Suppressor macrophage treated with lipopolysaccharide for 4 hours (primary cell): ENCODE measurements at regions not wholly inside any gene's neighbourhood (a gene's known extent, or its start where the extent isn't known, plus 50 kb on each side); places are given as distances from the start of the nearest gene placed in this dataset.
"Not testable (repeated sequence)": the region's sequence is repeated elsewhere in the genome, so short reads cannot be mapped to it uniquely, and the experiment has no call there.

Experiments
- DNase-seq: peaks from one replicate; pipeline ENCODE4 v3.0.0-alpha.2; 2020

GRCh38 chr9:104276709-104277245, 182.7 kb downstream of the SMC2 start:
- DNase-seq: no peak

- DNase-seq: no peak
These were observed 184.9 kb downstream of the SMC2 start for GRCh38 chr9:104278929-104279496.

- DNase-seq: no peak
These were observed 185.5 kb downstream of the SMC2 start for GRCh38 chr9:104279535-104280177.

GRCh38 chr9:104280178-104280560, 186.1 kb downstream of the SMC2 start:
- no peak for DNase-seq

GRCh38 chr9:104280711-104281110, 186.6 kb downstream of the SMC2 start:
- no peak for DNase-seq

DNA sequence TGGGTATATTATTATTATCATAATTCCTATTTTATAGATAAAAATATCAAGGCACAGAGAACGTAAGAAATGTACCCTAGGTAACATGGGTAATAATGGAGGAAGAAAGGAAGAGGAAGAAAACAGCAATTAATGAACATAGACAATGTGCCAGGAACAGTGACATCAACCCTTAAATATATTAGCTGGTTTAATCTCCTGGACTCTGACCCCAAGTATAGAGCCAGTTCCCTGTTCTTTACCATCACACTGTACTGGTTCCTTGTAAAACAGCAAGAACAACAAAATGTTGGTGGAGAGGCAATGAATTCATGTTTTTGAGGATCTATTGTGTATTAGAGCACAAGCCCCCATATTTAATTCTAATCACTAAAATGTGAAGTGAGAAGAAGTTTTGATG, 192.1 kb downstream of the SMC2 start:
- no peak for DNase-seq

- DNase-seq: no peak
These were observed 192.7 kb downstream of the SMC2 start for GRCh38 chr9:104286799-104287198.

DNA sequence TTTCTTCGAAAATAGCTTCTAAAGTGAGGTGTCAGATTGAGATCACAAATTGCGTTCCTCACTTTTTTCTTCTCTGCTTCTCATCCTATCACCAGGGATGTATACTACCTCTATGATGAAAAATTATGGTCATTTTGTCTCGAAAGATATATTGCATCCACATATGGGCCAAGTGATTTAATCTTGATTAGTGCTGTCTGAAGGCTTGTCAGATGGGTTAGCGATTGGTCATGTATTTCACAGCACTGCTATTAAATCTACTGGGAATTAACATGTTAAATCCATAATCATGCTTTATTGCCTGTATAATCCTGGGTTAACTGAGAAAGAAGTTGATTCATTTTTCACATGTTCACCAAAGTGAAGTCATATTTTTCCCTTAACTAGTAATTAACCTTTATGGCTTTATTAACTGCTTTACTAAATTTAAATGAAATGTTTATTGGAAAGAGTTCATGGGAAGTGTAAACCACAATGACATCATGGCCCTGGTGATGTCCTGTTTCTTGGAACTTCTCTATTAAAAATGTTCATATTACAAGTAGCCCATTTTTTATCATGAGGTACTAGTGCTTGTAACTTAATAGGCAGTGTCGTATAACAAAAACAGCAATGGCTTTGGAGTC, 193.3 kb downstream of the SMC2 start:
- no peak for DNase-seq

GRCh38 chr9:104293877-104294276, 199.8 kb downstream of the SMC2 start:
- no peak for DNase-seq

DNA sequence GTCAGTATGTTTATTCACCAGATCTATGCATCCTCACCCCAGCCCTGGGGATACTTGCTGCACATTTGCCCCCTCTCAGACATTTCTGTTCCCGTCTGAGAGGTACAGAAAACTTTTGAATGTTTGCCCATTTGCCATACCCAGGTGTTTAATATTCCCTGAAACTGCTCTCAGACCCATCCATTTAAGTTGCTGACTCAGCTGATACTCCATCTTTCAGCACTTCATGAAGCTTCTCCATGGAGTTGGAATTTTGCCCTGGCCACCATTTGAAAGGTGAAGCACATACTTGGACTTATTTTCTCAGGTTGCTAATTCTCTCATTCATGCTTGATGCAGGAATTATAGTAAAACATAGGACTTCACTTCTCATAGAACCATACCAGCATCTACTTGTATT, 203.9 kb upstream of the OR13F1 start:
- no peak for DNase-seq

- DNase-seq: no peak
These were observed 202.3 kb upstream of the OR13F1 start for GRCh38 chr9:104301755-104302154.

- no peak for DNase-seq
These were observed 201.3 kb upstream of the OR13F1 start for GRCh38 chr9:104302775-104303174.

- DNase-seq: no peak
These were observed 199.1 kb upstream of the OR13F1 start for GRCh38 chr9:104304925-104305324.

GRCh38 chr9:104313396-104314110, 190.5 kb upstream of the OR13F1 start:
- DNase-seq: no peak

DNA sequence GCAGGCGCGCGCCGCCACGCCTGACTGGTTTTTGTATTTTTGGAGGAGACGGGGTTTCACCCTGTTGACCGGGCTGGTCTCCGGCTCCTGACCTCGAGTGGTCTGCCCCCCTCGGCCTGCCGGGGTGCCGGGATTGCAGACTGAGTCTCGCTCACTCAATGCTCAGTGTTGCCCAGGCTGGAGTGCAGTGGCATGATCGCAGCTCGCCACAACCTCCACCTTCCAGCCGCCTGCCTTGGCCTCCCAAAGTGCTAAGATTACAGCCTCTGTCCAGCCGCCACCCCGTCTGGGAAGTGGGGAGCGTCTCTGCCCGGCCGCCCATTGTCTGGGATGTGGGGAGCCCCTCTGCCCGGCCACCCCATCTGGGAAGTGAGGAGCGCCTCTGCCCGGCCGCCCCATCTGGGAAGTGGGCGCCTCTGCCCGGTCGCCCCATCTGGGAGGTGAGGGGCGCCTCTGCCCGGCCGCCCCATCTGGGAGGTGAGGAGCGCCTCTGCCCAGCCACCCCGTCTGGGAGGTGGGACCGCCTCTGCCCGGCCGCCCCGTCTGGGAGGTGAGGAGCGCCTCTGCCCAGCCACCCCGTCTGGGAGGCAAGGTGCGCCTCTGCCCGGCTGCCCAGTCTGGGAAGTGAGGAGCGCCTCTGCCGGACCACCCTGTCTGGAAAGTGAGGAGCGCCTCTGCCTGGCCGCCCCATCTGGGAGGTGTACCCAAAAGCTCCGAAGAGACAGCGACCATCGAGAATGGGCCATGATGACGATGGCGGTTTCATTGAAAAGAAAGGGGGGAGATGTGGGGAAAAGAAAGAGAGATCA, 187.7 kb upstream of the OR13F1 start:
- DNase-seq: not testable (repeated sequence)

GRCh38 chr9:104319198-104319597, 184.9 kb upstream of the OR13F1 start:
- DNase-seq: no peak

- no peak for DNase-seq
These were observed 184.4 kb upstream of the OR13F1 start for GRCh38 chr9:104319685-104320084.

DNA sequence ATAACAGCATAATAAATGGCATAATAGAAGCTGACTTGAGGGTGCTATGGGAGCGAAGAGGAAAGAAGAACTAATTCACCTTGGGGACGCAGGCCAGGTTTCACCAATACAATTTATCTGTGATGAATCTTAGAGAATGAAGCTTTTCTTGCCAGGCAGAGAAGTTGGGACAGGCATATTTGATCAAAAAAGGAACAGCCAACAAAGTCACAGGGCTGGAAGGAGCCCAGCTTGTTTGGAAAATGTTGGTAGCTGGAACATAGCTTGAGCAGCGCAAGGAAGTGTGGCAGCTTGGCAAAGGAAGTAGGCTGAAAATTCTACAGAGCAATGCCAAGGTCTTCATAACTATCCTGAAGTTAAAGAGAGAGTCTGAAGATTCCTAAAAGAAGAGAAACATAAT, 181.5 kb upstream of the OR13F1 start:
- no peak for DNase-seq

- DNase-seq: not testable (repeated sequence)
These were observed 179.9 kb upstream of the OR13F1 start for GRCh38 chr9:104323967-104324694.

- no peak for DNase-seq
These were observed 177.2 kb upstream of the OR13F1 start for GRCh38 chr9:104326912-104327311.

- DNase-seq: no peak
These were observed 174.8 kb upstream of the OR13F1 start for GRCh38 chr9:104329245-104329644.

DNA sequence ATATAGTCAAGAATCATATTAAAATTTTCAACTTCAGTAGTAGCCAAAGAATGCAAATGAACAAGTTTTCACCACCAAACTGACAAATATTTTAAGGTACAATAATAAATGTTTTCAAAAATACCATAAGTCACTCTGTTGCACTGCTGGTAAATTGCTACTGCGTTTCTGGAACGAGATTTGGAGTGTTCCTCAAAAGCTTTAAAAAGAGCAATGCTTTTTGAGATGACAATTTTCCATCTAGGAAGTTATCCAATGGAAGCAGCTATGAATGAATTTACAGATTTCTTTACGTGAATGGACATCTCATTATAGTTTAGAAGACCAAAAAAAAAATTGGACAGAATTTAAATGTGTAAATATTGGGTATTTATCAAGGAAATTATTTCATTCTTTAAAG, 173.2 kb upstream of the OR13F1 start:
- no peak for DNase-seq
